Fibroblast of the aortic adventitia (primary cell): ENCODE measurements at regions not wholly inside any gene's neighbourhood (a gene's known extent, or its start where the extent isn't known, plus 50 kb on each side); places are given as distances from the start of the nearest gene placed in this dataset.
A peak's percentile ranks its signal among the peaks of the same experiment; 100 is the strongest.

Experiments used
- DNase-seq: peaks from one replicate; pipeline ENCODE4 v3.0.0-alpha.2; 2010; ENCODE audit warnings: low read depth
- H3K4me3 ChIP-seq: 2 replicates; pipeline ENCODE4 v1.5.1; 2011; ENCODE audit warnings: low read depth, mild to moderate bottlenecking, control low read depth, low read length, moderate library complexity
- CTCF ChIP-seq: IDR thresholded peaks from 2 replicates; pipeline ENCODE4 v1.5.1; 2011; ENCODE audit warnings: mild to moderate bottlenecking, low read length, control low read depth, inconsistent platforms; ENCODE audit not compliant: insufficient read depth

GRCh38 chr11:109040303-109040702 is 375.4 kb downstream of the DDX10 start:
- no peak for DNase-seq
- no peak overlapping the region for H3K4me3 ChIP-seq
- no peak for TF ChIP-seq CTCF

GRCh38 chr11:109041876-109042275 is 377.0 kb downstream of the DDX10 start:
- TF ChIP-seq CTCF: no peak
- DNase-seq: no peak
- H3K4me3 ChIP-seq: no peak overlapping the region

- no peak overlapping the region for H3K4me3 ChIP-seq
- no peak for TF ChIP-seq CTCF
- DNase-seq: no peak
Observed at GRCh38 chr11:109043315-109043714, 378.4 kb downstream of the DDX10 start.

GRCh38 chr11:109046284-109046992 is 375.6 kb upstream of the C11orf87 start:
- no peak for TF ChIP-seq CTCF
- no peak for DNase-seq
- H3K4me3 ChIP-seq: no peak overlapping the region

- TF ChIP-seq CTCF: no peak
- peak; percentile 76 for DNase-seq
- H3K4me3 ChIP-seq: no peak overlapping the region
Observed at GRCh38 chr11:109048098-109048497, 373.9 kb upstream of the C11orf87 start.

- H3K4me3 ChIP-seq: no peak overlapping the region
- no peak for DNase-seq
- TF ChIP-seq CTCF: no peak
Observed at GRCh38 chr11:109051200-109051599, 370.8 kb upstream of the C11orf87 start.

- TF ChIP-seq CTCF: no peak
- no peak overlapping the region for H3K4me3 ChIP-seq
- no peak for DNase-seq
Observed at GRCh38 chr11:109059402-109059801, 362.6 kb upstream of the C11orf87 start.
